Activated CD4-positive, CD25-positive, alpha-beta regulatory T cell treated with anti-CD3 and anti-CD28 coated beads, Interleukin-2, amount 50 U/mL, for 16 hours (primary cell): ENCODE measurements at regions not wholly inside any gene's neighbourhood (a gene's known extent, or its start where the extent isn't known, plus 50 kb on each side); places are given as distances from the start of the nearest gene placed in this dataset.
"Not testable (repeated sequence)": the region's sequence is repeated elsewhere in the genome, so short reads cannot be mapped to it uniquely, and the experiment has no call there.

Source experiments
- DNase-seq: peaks from one replicate; pipeline ENCODE4 v3.0.0-alpha.2; 2020; ENCODE audit warnings: low read depth, low spot score

- DNase-seq: no peak
Observed at GRCh38 chr1:88608139-88608943, 75.7 kb upstream of the PKN2 start.

- no peak for DNase-seq
Observed at GRCh38 chr1:88609051-88609450, 75.0 kb upstream of the PKN2 start.

- no peak for DNase-seq
Observed at GRCh38 chr1:88610687-88611086, 73.4 kb upstream of the PKN2 start.

GRCh38 chr1:88612292-88612691, 71.8 kb upstream of the PKN2 start:
- no peak for DNase-seq

- DNase-seq: no peak
Observed at GRCh38 chr1:88612773-88613172, 71.3 kb upstream of the PKN2 start.

- no peak for DNase-seq
Observed at GRCh38 chr1:88618331-88618730, 65.7 kb upstream of the PKN2 start.

GRCh38 chr1:88623101-88623500, 61.0 kb upstream of the PKN2 start:
- DNase-seq: not testable (repeated sequence)
